Gastroesophageal sphincter (tissue), 3 donors: ENCODE measurements at regions not wholly inside any gene's neighbourhood (a gene's known extent, or its start where the extent isn't known, plus 50 kb on each side); places are given as distances from the start of the nearest gene placed in this dataset.

Experiments used
- EP300 ChIP-seq: sonication (generic); formaldehyde crosslinking; IDR thresholded peaks from one replicate; pipeline ENCODE4 v1.6.1; 2017; ENCODE audit warnings: antibody characterized with exemption, mild to moderate bottlenecking
- POLR2A ChIP-seq, 2 donors: fragments of 450-650 bp; IDR thresholded peaks; one replicate each; pipeline ENCODE4 v1.6.1; 2017; ENCODE audit warnings: antibody characterized with exemption in 2 of 2, mild to moderate bottlenecking in 2 of 2, moderate library complexity in 1 of 2
- POLR2AphosphoS5 ChIP-seq: sonication (generic); formaldehyde crosslinking; IDR thresholded peaks from one replicate; pipeline ENCODE4 v1.6.1; 2017; ENCODE audit warnings: antibody characterized with exemption
- TF ChIP-seq, protein P1 (sequence below), 4 experiments: fragments of 200-600 bp in 2 of 4; fragments of 450-650 bp in 2 of 4; sonication (generic) in 1 of 4; IDR thresholded peaks; one replicate each; pipeline ENCODE4 v1.5.1; 2017 to 2019; ENCODE audit warnings: antibody characterized with exemption in 4 of 4, mild to moderate bottlenecking in 2 of 4, moderate library complexity in 2 of 4

DNA sequence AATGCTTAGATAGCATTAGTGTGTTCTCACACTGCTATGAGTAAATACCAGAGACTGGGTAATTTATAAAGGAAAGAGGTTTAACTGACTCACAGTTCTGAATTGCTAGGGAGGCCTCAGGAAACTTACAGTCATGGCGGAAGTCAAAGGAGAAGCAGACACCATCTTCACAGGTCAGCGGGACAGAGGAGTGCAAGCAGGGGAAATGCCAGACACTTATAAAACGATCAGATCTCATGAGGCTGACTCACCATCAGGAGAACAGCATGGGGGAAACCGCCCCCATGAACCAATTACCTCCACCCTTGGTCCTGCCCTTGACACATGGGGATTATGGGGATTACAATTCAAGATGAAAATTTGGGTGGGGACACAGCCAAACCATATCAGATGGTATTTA is 381.5 kb upstream of the DPPA4 start:
- TF ChIP-seq, protein P1, sequence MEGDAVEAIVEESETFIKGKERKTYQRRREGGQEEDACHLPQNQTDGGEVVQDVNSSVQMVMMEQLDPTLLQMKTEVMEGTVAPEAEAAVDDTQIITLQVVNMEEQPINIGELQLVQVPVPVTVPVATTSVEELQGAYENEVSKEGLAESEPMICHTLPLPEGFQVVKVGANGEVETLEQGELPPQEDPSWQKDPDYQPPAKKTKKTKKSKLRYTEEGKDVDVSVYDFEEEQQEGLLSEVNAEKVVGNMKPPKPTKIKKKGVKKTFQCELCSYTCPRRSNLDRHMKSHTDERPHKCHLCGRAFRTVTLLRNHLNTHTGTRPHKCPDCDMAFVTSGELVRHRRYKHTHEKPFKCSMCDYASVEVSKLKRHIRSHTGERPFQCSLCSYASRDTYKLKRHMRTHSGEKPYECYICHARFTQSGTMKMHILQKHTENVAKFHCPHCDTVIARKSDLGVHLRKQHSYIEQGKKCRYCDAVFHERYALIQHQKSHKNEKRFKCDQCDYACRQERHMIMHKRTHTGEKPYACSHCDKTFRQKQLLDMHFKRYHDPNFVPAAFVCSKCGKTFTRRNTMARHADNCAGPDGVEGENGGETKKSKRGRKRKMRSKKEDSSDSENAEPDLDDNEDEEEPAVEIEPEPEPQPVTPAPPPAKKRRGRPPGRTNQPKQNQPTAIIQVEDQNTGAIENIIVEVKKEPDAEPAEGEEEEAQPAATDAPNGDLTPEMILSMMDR (IDR thresholded peaks at IDR 0.05) = no peak
- TF ChIP-seq POLR2A (IDR thresholded peaks at IDR 0.05) = no peak
- TF ChIP-seq POLR2AphosphoS5 = no peak
- no peak for TF ChIP-seq EP300
